ENCODE measurements at regions not wholly inside any gene's neighbourhood (a gene's known extent, or its start where the extent isn't known, plus 50 kb on each side); places are given as distances from the start of the nearest gene placed in this dataset.

- TF ChIP-seq ZNF622 (IDR thresholded peaks at IDR 0.05), result no peak
- TF ChIP-seq TCF3 (IDR thresholded peaks at IDR 0.05; ENCODE audit: borderline replicate concordance, insufficient read depth, low read depth, low read length), result no peak
- TF ChIP-seq SP1 (IDR thresholded peaks at IDR 0.05; ENCODE audit: low read depth, low read length), result no peak
- no peak for TF ChIP-seq NKRF (conservative IDR thresholded peaks at IDR 0.05)
- no peak for TF ChIP-seq YBX1 (IDR thresholded peaks at IDR 0.05)
- no peak for TF ChIP-seq SUZ12 (IDR thresholded peaks at IDR 0.05; ENCODE audit: unreplicated experiment)
- no peak for TF ChIP-seq NR2C2 (IDR thresholded peaks at IDR 0.05; ENCODE audit: borderline replicate concordance, control insufficient read depth, insufficient read length, low read depth)
- 0 out of 2 replicates have a peak, but pooled peaks have one; percentile 32 for TF ChIP-seq ZNF592 (IDR thresholded peaks at IDR 0.05)
- no peak for TF ChIP-seq TAF1 (IDR thresholded peaks at IDR 0.05; ENCODE audit: borderline replicate concordance, low read depth, low read length)
- TF ChIP-seq MEF2A (IDR thresholded peaks at IDR 0.05; ENCODE audit: insufficient read depth, low read depth, low read length), result no peak
- TF ChIP-seq BACH1 (IDR thresholded peaks at IDR 0.05; ENCODE audit: borderline replicate concordance), result no peak
- TF ChIP-seq SRF (IDR thresholded peaks at IDR 0.05; ENCODE audit: low read depth in 2 of 2, low read length in 2 of 2), result no peak
- TF ChIP-seq ZNF274 (IDR thresholded peaks at IDR 0.05; ENCODE audit: insufficient read depth, insufficient read length), result no peak
- no peak for TF ChIP-seq EP300 (IDR thresholded peaks at IDR 0.05; ENCODE audit: borderline replicate concordance in 1 of 2, control insufficient read depth in 1 of 2, low read depth in 2 of 2, low read length in 2 of 2)
These were observed 125.8 kb downstream of the MRPL14 start (continued) for GRCh38 chr6:44001318-44002066.
